Kidney capillary endothelial cell (primary cell): ENCODE measurements at regions not wholly inside any gene's neighbourhood (a gene's known extent, or its start where the extent isn't known, plus 50 kb on each side); places are given as distances from the start of the nearest gene placed in this dataset.

Experiments
- DNase-seq: peaks from one replicate; pipeline ENCODE4 v3.0.0-alpha.2; 2018; ENCODE audit warnings: low spot score

GRCh38 chr15:53462651-53463050 is 296.8 kb downstream of the WDR72 start:
- DNase-seq, result no peak

DNA sequence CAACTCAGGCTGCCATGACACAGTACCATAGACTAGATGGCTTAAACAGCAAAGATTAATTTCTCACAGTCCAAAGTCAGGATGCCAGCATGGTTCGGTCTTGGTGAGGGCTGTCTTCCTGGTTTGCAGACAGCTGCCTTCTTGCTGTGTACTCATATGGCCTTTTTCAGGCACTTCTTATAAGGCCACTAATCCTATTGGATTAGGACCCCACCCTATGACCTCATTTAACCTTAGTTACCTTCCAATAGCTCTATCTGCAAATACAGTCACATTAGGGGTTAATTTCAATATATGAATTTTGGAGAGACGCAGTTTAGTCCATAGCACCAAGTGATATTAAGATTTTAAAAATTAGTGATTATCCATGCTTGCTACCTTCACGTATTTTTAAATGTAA is 297.8 kb downstream of the WDR72 start:
- DNase-seq, result no peak

- no peak for DNase-seq
These were observed 300.7 kb downstream of the WDR72 start for GRCh38 chr15:53458736-53459135.

DNA sequence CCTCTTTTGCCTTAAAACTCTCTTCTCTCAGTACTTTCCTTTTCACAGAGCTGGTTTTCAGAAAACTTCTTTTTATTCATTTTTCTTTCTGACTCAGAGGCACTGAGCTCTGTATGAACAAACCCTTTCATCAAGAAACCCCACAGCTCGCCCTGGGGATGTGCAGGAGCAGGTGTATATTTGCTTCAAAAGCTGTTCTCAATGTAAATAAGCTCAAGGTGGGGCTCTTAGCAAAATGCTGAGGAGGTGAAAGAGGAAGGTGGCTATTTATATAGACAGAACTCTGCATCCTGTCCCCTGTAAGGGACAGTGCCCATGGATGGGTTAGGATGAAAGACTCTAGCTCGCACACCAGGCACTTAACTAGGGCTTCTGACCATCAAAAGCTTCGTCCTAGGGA is 302.0 kb downstream of the WDR72 start:
- no peak for DNase-seq

DNA sequence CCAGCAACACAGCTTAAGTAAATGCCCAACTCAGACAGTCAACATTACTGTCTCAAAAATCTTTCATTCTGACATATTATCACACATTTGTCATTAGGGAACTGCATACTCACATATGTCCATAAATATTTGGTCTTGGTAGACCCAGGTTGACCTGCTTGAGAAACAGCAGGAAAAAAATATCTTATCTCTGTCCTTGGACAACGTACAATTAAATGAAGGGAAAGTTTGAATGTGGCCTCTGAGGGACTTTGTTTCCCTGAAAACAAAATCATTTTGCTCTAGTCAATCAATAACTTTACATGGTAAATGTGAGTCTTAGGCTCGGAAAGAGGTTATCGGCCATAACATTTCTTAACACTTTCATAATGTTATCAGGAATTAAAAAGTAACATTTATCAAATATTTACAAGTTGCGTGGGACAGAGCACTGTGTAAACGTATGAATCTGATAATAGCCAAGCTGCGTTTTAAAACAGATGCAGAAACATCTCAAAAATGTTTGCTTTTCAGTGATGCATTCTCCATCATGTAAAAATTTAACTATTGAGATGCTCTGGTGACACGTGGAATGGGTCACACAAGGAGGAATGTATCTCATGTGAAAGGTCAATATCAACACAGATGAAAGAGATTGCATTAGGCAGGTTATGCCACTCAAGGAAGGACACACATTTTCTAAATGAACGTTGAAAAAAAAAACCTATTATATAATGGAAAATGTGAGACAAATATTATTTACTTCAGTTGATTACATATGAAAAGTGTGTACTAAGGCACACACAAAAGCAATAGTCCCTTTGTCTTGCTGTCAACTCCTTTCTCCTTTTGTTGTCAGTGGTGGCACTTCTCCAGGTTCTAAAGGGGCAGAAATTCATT is 304.4 kb downstream of the WDR72 start:
- DNase-seq, result no peak

DNA sequence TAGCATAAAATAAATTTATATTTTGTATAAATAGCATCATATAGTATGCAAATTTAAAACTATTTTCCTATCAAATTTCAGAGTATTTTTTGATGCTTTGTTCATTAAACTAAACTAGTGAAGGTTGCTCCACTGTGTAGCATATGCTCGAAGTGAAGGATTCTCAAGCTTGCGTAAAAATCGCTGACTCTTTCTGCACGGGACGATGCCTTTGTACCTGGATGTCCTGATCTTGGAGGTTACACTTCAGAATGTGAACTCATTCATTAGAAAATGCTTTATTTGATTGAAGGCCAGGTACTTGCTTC is 305.0 kb downstream of the WDR72 start:
- DNase-seq, result no peak

DNA sequence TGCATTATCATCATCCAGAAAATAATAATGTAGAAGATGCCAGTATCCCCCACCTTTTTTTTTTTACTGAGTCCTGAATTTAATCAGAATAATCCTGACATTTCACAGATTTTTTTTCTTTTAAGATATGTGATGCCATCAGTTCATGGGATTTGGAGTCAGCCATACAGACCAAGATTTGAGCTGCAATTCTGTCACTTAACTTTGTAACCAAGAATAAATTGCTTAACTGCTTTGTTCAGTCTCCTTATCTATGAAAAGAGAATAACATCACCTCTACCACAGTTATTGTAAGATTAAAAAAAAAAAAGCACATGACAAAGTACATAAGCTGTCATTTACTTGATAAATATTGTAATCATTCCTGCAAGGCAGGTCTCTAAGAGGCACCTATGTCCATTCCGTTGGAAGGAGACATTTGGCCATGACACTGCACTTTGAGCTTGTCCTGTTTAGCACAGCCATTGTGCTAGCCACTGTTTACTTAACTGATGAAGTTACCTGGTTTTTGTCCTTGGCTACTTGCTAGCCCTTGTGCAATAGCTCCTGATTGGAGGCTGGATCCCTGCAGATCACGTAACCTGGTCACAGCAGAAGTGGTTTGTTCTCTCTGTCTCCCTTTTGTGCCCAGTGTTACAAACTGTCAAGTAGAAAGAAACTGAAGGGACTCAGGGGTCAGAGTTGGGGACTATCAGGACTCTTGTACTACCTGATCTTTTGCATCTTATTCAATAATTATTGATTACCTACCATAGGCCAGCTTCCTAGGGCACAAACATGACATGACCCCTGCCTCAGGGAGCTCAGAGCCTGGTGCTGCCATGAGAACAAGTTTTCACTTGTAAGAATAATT is 306.0 kb downstream of the WDR72 start:
- DNase-seq, result no peak

DNA sequence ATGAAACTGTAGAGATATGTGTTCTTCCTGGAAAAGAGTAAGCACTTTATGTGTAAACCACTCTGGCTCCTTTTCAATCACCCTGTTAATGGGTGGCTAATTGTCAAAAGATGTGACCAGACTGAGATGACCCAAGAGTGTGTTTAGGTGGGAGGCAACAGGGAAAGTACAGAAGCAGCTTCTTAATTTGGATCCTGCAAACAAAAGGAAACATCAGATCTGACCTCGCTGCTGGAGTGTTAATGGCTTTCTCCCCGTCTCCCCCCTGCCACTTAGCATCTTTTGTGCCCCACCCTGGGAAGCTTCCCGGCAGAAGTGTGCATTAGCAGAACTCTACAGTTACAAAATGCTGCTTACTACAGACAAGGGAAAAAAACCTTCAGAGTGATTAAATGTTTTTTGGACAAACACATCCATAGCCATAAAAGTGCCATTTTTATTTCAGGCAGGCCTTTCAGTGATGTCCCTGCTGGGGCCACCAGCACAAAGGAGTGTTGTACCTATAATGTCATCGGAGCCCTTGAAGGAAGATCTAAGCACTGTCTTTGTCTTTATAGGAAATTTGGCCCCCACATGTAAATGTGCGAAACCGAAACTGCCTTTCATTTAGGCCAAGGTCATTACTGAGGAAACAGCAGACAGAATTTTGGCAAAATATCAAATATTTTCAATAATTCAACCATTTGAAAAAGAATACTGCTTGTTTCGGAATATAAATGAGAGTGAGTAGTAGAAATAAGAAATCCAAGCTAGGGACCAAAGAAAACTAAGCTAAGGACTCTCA is 311.0 kb downstream of the WDR72 start:
- DNase-seq, result no peak

- no peak for DNase-seq
These were observed 311.7 kb downstream of the WDR72 start for GRCh38 chr15:53447742-53448141.

DNA sequence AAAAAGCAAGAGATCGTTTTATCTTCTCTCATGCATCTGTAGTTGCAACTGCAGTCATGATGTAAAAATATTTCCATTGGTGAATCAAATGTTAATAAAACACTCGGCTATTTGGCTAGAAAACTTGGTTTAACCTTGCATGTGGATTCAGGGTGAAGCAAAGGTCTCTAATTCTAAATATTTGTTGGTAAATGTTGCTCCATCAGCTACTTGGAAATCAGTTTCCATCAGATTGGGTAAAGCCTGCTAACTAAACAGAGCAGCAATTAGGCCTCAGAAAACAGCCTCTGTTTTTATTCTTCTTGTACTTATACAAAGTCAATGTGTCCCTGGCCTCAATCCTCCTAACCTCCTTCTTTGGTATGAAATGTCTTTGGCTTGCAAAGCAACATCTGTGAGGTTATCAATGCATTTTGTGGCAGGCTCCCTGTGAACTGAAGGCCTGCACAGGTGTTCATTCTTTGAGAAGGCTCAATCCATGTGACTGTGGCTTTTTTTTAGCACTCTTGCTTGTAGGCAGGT is 312.3 kb downstream of the WDR72 start:
- no peak for DNase-seq

GRCh38 chr15:53446376-53446775 is 313.1 kb downstream of the WDR72 start:
- DNase-seq, result no peak

GRCh38 chr15:53445531-53445930 is 313.9 kb downstream of the WDR72 start:
- DNase-seq, result no peak

GRCh38 chr15:53437985-53438841 is 321.2 kb downstream of the WDR72 start:
- DNase-seq, result no peak

GRCh38 chr15:53437366-53437765 is 322.1 kb downstream of the WDR72 start:
- no peak for DNase-seq

- DNase-seq, result no peak
These were observed 325.2 kb downstream of the WDR72 start for GRCh38 chr15:53434174-53434678.

GRCh38 chr15:53416219-53416940 is 343.1 kb downstream of the WDR72 start:
- no peak for DNase-seq

DNA sequence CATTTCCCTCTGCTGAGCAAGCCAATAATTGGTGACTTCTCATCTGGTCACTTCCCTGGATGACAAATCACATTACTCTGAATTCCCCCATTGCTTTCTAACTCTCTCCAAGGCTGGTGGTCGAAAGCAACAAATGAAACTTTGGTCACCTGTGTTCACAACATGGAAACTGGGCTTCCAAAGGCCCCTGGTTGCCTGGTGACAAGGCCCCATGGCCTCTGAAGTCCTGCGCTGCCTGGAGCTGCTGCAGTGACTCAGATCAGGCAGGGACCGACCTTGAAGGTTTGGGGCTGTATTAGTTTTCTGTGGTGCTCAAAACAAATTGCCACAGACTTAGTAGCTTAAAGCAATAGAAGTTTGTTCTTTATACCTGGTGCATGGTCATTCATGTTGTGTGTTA is 345.3 kb downstream of the WDR72 start:
- no peak for DNase-seq

GRCh38 chr15:53412542-53412941 is 346.9 kb downstream of the WDR72 start:
- no peak for DNase-seq

DNA sequence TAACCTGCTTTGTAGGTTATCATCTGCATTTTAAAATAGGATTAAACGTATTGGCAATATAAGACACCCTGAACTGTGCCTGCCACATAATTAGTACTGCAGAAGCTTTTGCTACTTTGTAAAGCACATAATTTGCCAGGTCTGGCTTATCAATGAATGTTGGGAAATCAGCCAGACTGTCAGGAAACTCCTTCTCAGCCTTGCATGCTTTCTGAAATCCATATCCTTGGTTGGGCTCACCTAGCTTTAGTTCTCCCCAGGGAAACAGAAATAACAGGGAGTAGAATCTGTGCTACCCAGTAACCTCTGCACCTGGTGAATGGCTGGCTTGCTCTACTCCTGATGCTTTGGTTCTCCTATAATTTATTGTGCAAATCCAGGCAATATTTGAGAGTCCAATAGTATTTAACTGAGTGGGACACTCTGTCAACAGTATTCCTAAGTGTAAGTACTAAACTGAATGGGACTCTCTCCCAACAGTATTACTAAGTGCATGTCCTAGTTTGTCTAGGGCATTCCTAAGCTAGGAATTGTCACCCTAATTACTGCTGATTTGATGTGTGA is 354.5 kb downstream of the WDR72 start:
- DNase-seq, result no peak

GRCh38 chr15:53401503-53401902 is 358.0 kb downstream of the WDR72 start:
- no peak for DNase-seq
